Neural progenitor cell (in vitro differentiated cells): ENCODE measurements at regions not wholly inside any gene's neighbourhood (a gene's known extent, or its start where the extent isn't known, plus 50 kb on each side); places are given as distances from the start of the nearest gene placed in this dataset.

Experiments used
- DNase-seq: peaks from one replicate; pipeline ENCODE4 v3.0.0-alpha.2; 2016; ENCODE audit warnings: low spot score
- H2AFZ ChIP-seq: fragments of 200-600 bp; sonication (generic); replicated peaks from 2 replicates; pipeline ENCODE4 v1.6.1; 2016; ENCODE audit warnings: antibody characterized with exemption
- H3F3A ChIP-seq: fragments of 200-600 bp; sonication (generic); 2 replicates; pipeline ENCODE4 v1.6.1; 2016; ENCODE audit warnings: antibody characterized with exemption, low read depth
- H3K27ac ChIP-seq: fragments of 200-600 bp; sonication (generic); 2 replicates; pipeline ENCODE4 v1.5.1; 2016; ENCODE audit warnings: mild to moderate bottlenecking
- H3K27me3 ChIP-seq: fragments of 200-600 bp; sonication (generic); 2 replicates; pipeline ENCODE4 v1.6.1; 2016; ENCODE audit warnings: mild to moderate bottlenecking, moderate library complexity
- H3K36me3 ChIP-seq: fragments of 200-600 bp; sonication (generic); 2 replicates; pipeline ENCODE4 v1.5.1; 2016
- H3K4me1 ChIP-seq: fragments of 200-600 bp; sonication (generic); 2 replicates; pipeline ENCODE4 v1.6.1; 2016; ENCODE audit warnings: mixed run types
- H3K4me2 ChIP-seq: fragments of 200-600 bp; sonication (generic); 2 replicates; pipeline ENCODE4 v1.6.1; 2016
- H3K4me3 ChIP-seq: fragments of 200-600 bp; sonication (generic); 2 replicates; pipeline ENCODE4 v1.5.1; 2016
- H3K79me2 ChIP-seq: fragments of 200-600 bp; sonication (generic); 2 replicates; pipeline ENCODE4 v1.6.1; 2016; ENCODE audit warnings: low read depth
- H3K9ac ChIP-seq: fragments of 200-600 bp; sonication (generic); 2 replicates; pipeline ENCODE4 v1.6.1; 2016
- H3K9me3 ChIP-seq: fragments of 200-600 bp; sonication (generic); 2 replicates; pipeline ENCODE4 v1.5.1; 2016; ENCODE audit warnings: low read depth
- H4K20me1 ChIP-seq: fragments of 200-600 bp; sonication (generic); 2 replicates; pipeline ENCODE4 v1.6.1; 2016; ENCODE audit warnings: low read depth
- H3K27ac Mint-ChIP-seq: 3 replicates; pipeline ENCODE4 v1.8.0; 2021; ENCODE audit warnings: mixed read lengths
- H3K27me3 Mint-ChIP-seq: 2 replicates; pipeline ENCODE4 v1.8.0; 2022; ENCODE audit warnings: low read depth, mild to moderate bottlenecking, inconsistent platforms, moderate library complexity, mixed read lengths; ENCODE audit not compliant: insufficient read depth
- H3K36me3 Mint-ChIP-seq: 3 replicates; pipeline ENCODE4 v1.8.0; 2021; ENCODE audit warnings: mixed read lengths
- H3K4me1 Mint-ChIP-seq: 3 replicates; pipeline ENCODE4 v1.8.0; 2021; ENCODE audit warnings: mixed read lengths
- H3K4me3 Mint-ChIP-seq: 3 replicates; pipeline ENCODE4 v1.8.0; 2021; ENCODE audit warnings: mild to moderate bottlenecking, moderate library complexity, mixed read lengths
- H3K9me3 Mint-ChIP-seq: 3 replicates; pipeline ENCODE4 v1.8.0; 2020; ENCODE audit warnings: mixed read lengths
- CTCF ChIP-seq: fragments of 200-600 bp; sonication (generic); IDR thresholded peaks from 2 replicates; pipeline ENCODE4 v1.5.1; 2017; ENCODE audit warnings: antibody characterized with exemption, mild to moderate bottlenecking
- EZH2 ChIP-seq: fragments of 200-600 bp; sonication (generic); IDR thresholded peaks from 2 replicates; pipeline ENCODE4 v1.6.1; 2017; ENCODE audit warnings: antibody characterized with exemption, mild to moderate bottlenecking, moderate library complexity
- EZH2phosphoT487 ChIP-seq: fragments of 200-600 bp; sonication (generic); IDR thresholded peaks from 2 replicates; pipeline ENCODE4 v1.6.1; 2017; ENCODE audit warnings: antibody characterized with exemption

DNA sequence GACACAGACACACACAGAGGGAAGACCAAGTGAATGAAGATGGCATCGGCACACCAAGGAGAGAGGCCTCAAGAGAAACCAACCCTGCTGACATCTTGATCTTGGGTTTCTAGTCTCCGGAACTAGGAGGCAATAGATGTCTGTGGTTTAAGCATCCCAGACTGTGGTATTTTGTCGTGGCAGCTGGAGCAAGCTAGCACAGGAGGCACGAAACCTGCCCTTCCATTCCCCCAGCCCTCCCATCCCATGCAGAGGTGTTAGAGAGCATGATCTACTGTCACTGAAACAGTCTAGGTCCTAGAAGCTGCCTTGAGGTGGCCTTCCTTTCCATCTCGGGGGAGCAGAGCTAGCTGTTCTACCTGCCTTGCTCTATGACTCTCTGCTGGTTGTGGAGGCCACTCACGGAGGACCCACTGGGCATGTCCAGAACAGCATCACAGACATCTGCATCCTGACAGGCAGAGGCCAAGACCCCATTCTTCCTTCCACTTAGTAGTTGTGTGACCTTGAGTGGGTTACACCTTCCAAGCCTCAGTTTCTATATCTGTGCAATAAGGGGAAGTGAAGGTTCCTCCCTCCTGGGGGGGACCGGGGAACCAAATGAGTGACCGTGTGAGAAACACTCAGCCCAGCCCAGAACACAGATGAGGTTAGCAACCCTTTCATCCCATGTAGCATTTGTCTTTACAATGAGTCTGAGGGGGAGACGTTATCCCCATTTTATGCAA, 134.3 kb upstream of the BOD1 start:
- no peaks in the 10 kb centered on the region for H3K9me3 Mint-ChIP-seq

DNA sequence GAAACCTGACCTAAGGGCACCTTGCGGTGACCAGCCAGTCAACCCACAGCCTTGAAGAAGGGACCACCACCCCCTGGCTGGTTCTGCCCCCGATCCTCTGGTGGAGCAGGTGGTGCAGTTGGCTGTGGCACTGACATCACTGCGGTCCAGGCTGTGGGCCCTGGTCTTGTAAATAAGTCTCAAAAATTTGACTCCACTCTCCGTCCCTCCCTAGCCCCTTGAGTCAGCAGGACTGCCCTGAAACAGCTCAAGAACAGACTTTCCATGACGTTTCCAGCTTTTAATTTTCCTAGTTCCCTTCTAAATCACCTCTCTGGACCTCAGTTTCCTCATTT, 134.8 kb upstream of the BOD1 start:
- H3K36me3 ChIP-seq = no peaks in the 10 kb centered on the region
- H3K27me3 ChIP-seq = no peaks in the 10 kb centered on the region
- DNase-seq = no peak

More for the DNA sequence above, 134.3 kb upstream of the BOD1 start:
- H3K27ac Mint-ChIP-seq = no peak overlapping the region
- H3K4me1 ChIP-seq = peaks cover 17% of the 10 kb centered on the region
- H3F3A ChIP-seq = peaks cover 6% of the 10 kb centered on the region
- H3K4me2 ChIP-seq = no peak overlapping the region
- TF ChIP-seq EZH2 (no peak), EZH2phosphoT487 (no peak), CTCF (no peak)
- H3K27me3 ChIP-seq = no peaks in the 10 kb centered on the region
- no peak overlapping the region for H3K4me3 ChIP-seq
- H3K36me3 Mint-ChIP-seq = no peaks in the 10 kb centered on the region
- H3K36me3 ChIP-seq = no peaks in the 10 kb centered on the region
- no peak for DNase-seq
- no peaks in the 10 kb centered on the region for H3K9me3 ChIP-seq
- H3K4me3 Mint-ChIP-seq = no peak overlapping the region
- H3K27me3 Mint-ChIP-seq = peaks cover 5% of the 10 kb centered on the region
- no peak overlapping the region for H2AFZ ChIP-seq
- H4K20me1 ChIP-seq = no peaks in the 10 kb centered on the region
- no peak overlapping the region for H3K27ac ChIP-seq
- H3K9ac ChIP-seq = no peak overlapping the region
- no peaks in the 10 kb centered on the region for H3K79me2 ChIP-seq
- peaks cover 34% of the 10 kb centered on the region for H3K4me1 Mint-ChIP-seq

GRCh38 chr5:173752653-173753052, 135.5 kb upstream of the CPEB4 start:
- Mint-ChIP-seq H3K4me1 (peaks cover 31% of the 10 kb centered on the region), H3K36me3 (no peaks in the 10 kb centered on the region), H3K27me3 (peaks cover 5% of the 10 kb centered on the region), H3K9me3 (no peaks in the 10 kb centered on the region), H3K4me3 (no peak overlapping the region), H3K27ac (peak overlapping the region; percentile 0)
- Histone ChIP-seq H3K4me1 (peaks cover 19% of the 10 kb centered on the region), H3K36me3 (no peaks in the 10 kb centered on the region), H4K20me1 (no peaks in the 10 kb centered on the region), H3K9ac (no peak overlapping the region), H3K27ac (no peak overlapping the region), H3F3A (peaks cover 5% of the 10 kb centered on the region), H3K4me2 (peak overlapping the region; percentile 57), H3K9me3 (no peaks in the 10 kb centered on the region), H3K79me2 (no peaks in the 10 kb centered on the region), H3K27me3 (no peaks in the 10 kb centered on the region), H3K4me3 (no peak overlapping the region), H2AFZ (no peak overlapping the region)
- no peak for TF ChIP-seq EZH2
- TF ChIP-seq CTCF = no peak
- TF ChIP-seq EZH2phosphoT487 = no peak
- DNase-seq = no peak

More for the DNA sequence above, 134.8 kb upstream of the BOD1 start:
- Mint-ChIP-seq H3K36me3 (no peaks in the 10 kb centered on the region), H3K4me1 (peaks cover 29% of the 10 kb centered on the region), H3K9me3 (no peaks in the 10 kb centered on the region), H3K27ac (peak overlapping the region; percentile 65), H3K4me3 (no peak overlapping the region), H3K27me3 (peaks cover 5% of the 10 kb centered on the region)
- Histone ChIP-seq H3K4me1 (peaks cover 14% of the 10 kb centered on the region), H3K9me3 (no peaks in the 10 kb centered on the region), H3K4me2 (no peak overlapping the region), H3K27ac (no peak overlapping the region), H4K20me1 (no peaks in the 10 kb centered on the region), H3K4me3 (no peak overlapping the region), H3K9ac (no peak overlapping the region), H3K79me2 (no peaks in the 10 kb centered on the region), H3F3A (peaks cover 5% of the 10 kb centered on the region), H2AFZ (no peak overlapping the region)
- TF ChIP-seq CTCF (no peak), EZH2phosphoT487 (no peak), EZH2 (no peak)
